ENCODE measurements at regions not wholly inside any gene's neighbourhood (a gene's known extent, or its start where the extent isn't known, plus 50 kb on each side); places are given as distances from the start of the nearest gene placed in this dataset.

DNA sequence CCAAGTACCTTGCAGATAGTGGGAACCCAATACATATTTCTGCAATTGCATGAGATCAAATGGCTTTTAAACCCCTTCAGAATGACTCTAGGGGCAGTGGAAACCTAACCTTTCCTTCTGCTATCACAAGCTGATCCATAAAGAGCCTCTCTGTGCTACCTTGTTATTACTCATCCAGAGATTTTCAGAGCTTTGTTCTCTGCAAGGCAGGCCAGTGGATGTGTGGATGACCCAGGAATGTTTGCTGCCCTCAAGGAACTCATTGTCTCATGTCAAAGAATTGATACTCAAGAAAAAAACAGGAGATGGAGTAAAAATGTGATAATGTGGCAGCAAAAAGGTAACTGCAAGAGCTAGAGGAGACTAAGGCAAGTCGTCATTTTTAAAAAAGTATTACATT is 164.1 kb downstream of the HMHB1 start:
- no peaks in the 10 kb centered on the region for H3K4me1 ChIP-seq (ENCODE audit: control insufficient read depth, insufficient read depth, low read length)
- CTCF ChIA-PET: interaction anchor here (0.9 to 1.4 kb wide), 3 partner anchors 8 to 1055 kb away, joined by 3 to 8 read pairs (median 4); no protein-coding TSS in a partner anchor
- 100% methylated on average over 1 of the region's 1 CpG for WGBS (ENCODE audit: insufficient coverage, insufficient replicate concordance, low lambda C conversion rate, missing lambda C conversion rate)
- BruUV-seq (replicated peaks): no TSS peak
- H3K9me3 ChIP-seq (replicated peaks; ENCODE audit: control insufficient read depth, insufficient read depth, low read length): no peaks in the 10 kb centered on the region
- H2AFZ ChIP-seq (ENCODE audit: control insufficient read depth, low read depth, low read length): no peak overlapping the region
- no peaks in the 10 kb centered on the region for H3K79me2 ChIP-seq (ENCODE audit: control insufficient read depth, insufficient read depth, low read length)
- no peak overlapping the region for H3K27ac ChIP-seq (ENCODE audit: control insufficient read depth, insufficient read depth)
- SMC1A ChIA-PET (ENCODE audit: uncharacterized antibody, unreplicated experiment): interaction anchor here (1.0 to 2.2 kb wide), 2 partner anchors 14 to 624 kb away, joined by 3 to 7 read pairs; no protein-coding TSS in a partner anchor
- DNase-seq (ENCODE audit: low read depth, low spot score) (no peak), ATAC-seq (no peak), FAIRE-seq (no peak)
- H3K9ac ChIP-seq (ENCODE audit: control insufficient read depth, insufficient read depth, low read length): no peak overlapping the region
- no peak overlapping the region for H3K4me3 ChIP-seq
- RAD21 ChIA-PET (ENCODE audit: unreplicated experiment): interaction anchor here (0.6 kb wide), 1 partner anchor 212 kb away, joined by 3 read pairs; no protein-coding TSS in a partner anchor
- intact Hi-C loops (cut with micrococcal nuclease; ENCODE audit: unreplicated experiment): loop anchor here (5.0 kb wide), 1 partner anchor 216 kb away; no protein-coding TSS in a partner anchor
- H3K27me3 ChIP-seq (replicated peaks in 1 of 2; ENCODE audit: control insufficient read depth in 2 of 2, insufficient read depth in 2 of 2, low read length in 1 of 2): no peaks in the 10 kb centered on the region
- H4K20me1 ChIP-seq (ENCODE audit: control insufficient read depth, insufficient read depth): no peaks in the 10 kb centered on the region
- TF ChIP-seq SREBF2 (IDR thresholded peaks at IDR 0.05; ENCODE audit: low read length) (no peak), EZH2 (IDR thresholded peaks at IDR 0.05; ENCODE audit: borderline replicate concordance, control insufficient read depth, low read depth, low read length) (no peak), FOS (IDR thresholded peaks at IDR 0.05; ENCODE audit: borderline replicate concordance, extremely low read depth, insufficient read length) (no peak), ZNF622 (IDR thresholded peaks at IDR 0.05) (no peak), CHD1 (IDR thresholded peaks at IDR 0.05; ENCODE audit: low read depth, low read length) (no peak), NFYA (IDR thresholded peaks at IDR 0.05; ENCODE audit: borderline replicate concordance, low read depth, low read length) (no peak), STAT1 (conservative IDR thresholded peaks at IDR 0.05) (no peak), JUND (IDR thresholded peaks at IDR 0.05; ENCODE audit: low read depth, low read length) (no peak), YBX1 (IDR thresholded peaks at IDR 0.05) (no peak), POLR2AphosphoS5 (IDR thresholded peaks at IDR 0.05; ENCODE audit: low read length) (no peak), ZSCAN29 (IDR thresholded peaks at IDR 0.05) (no peak), SP1 (IDR thresholded peaks at IDR 0.05; ENCODE audit: low read depth, low read length) (no peak), HDAC2 (IDR thresholded peaks at IDR 0.05) (no peak), SIX5 (IDR thresholded peaks at IDR 0.05; ENCODE audit: low read depth, low read length, severe bottlenecking) (no peak), MTA3 (IDR thresholded peaks at IDR 0.05; ENCODE audit: borderline replicate concordance, low read length) (no peak)
- TF ChIP-seq, protein P1, sequence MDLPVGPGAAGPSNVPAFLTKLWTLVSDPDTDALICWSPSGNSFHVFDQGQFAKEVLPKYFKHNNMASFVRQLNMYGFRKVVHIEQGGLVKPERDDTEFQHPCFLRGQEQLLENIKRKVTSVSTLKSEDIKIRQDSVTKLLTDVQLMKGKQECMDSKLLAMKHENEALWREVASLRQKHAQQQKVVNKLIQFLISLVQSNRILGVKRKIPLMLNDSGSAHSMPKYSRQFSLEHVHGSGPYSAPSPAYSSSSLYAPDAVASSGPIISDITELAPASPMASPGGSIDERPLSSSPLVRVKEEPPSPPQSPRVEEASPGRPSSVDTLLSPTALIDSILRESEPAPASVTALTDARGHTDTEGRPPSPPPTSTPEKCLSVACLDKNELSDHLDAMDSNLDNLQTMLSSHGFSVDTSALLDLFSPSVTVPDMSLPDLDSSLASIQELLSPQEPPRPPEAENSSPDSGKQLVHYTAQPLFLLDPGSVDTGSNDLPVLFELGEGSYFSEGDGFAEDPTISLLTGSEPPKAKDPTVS (IDR thresholded peaks at IDR 0.05; ENCODE audit: low read depth, low read length): no peak
- TF ChIP-seq, protein P2, sequence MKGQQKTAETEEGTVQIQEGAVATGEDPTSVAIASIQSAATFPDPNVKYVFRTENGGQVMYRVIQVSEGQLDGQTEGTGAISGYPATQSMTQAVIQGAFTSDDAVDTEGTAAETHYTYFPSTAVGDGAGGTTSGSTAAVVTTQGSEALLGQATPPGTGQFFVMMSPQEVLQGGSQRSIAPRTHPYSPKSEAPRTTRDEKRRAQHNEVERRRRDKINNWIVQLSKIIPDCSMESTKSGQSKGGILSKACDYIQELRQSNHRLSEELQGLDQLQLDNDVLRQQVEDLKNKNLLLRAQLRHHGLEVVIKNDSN (IDR thresholded peaks at IDR 0.05; ENCODE audit: borderline replicate concordance, extremely low read length, insufficient read depth, low read depth, low read length): no peak
- TF ChIP-seq, protein P3, sequence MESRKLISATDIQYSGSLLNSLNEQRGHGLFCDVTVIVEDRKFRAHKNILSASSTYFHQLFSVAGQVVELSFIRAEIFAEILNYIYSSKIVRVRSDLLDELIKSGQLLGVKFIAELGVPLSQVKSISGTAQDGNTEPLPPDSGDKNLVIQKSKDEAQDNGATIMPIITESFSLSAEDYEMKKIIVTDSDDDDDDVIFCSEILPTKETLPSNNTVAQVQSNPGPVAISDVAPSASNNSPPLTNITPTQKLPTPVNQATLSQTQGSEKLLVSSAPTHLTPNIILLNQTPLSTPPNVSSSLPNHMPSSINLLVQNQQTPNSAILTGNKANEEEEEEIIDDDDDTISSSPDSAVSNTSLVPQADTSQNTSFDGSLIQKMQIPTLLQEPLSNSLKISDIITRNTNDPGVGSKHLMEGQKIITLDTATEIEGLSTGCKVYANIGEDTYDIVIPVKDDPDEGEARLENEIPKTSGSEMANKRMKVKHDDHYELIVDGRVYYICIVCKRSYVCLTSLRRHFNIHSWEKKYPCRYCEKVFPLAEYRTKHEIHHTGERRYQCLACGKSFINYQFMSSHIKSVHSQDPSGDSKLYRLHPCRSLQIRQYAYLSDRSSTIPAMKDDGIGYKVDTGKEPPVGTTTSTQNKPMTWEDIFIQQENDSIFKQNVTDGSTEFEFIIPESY (IDR thresholded peaks at IDR 0.05): no peak
- TF ChIP-seq, protein P4, sequence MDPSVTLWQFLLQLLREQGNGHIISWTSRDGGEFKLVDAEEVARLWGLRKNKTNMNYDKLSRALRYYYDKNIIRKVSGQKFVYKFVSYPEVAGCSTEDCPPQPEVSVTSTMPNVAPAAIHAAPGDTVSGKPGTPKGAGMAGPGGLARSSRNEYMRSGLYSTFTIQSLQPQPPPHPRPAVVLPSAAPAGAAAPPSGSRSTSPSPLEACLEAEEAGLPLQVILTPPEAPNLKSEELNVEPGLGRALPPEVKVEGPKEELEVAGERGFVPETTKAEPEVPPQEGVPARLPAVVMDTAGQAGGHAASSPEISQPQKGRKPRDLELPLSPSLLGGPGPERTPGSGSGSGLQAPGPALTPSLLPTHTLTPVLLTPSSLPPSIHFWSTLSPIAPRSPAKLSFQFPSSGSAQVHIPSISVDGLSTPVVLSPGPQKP (IDR thresholded peaks at IDR 0.05; ENCODE audit: low read depth, low read length): no peak
- no peaks in the 10 kb centered on the region for H3K36me3 ChIP-seq (ENCODE audit: control insufficient read depth in 2 of 2, insufficient read depth in 2 of 2, low read length in 1 of 2)
- POLR2A ChIA-PET: no interaction called here
- no peak overlapping the region for H3K4me2 ChIP-seq (ENCODE audit: control insufficient read depth, insufficient read depth)
- in situ Hi-C loops (cut with MboI): no loop called here

Data from GM12878 (cell line).